LHCN-M2 (cell line): ENCODE measurements at regions not wholly inside any gene's neighbourhood (a gene's known extent, or its start where the extent isn't known, plus 50 kb on each side); places are given as distances from the start of the nearest gene placed in this dataset.
A peak's percentile ranks its signal among the peaks of the same experiment; 100 is the strongest.

ENCODE experiments used
- DNase-seq: peaks from one replicate; pipeline ENCODE4 v3.0.0-alpha.2; 2012; ENCODE audit warnings: low read depth

- DNase-seq, result peak; percentile 54
Measured at GRCh38 chr4:67122029-67122428, 423.3 kb downstream of the CENPC start.

- DNase-seq, result no peak
Measured at GRCh38 chr4:67120369-67120768, 424.9 kb downstream of the CENPC start.

DNA sequence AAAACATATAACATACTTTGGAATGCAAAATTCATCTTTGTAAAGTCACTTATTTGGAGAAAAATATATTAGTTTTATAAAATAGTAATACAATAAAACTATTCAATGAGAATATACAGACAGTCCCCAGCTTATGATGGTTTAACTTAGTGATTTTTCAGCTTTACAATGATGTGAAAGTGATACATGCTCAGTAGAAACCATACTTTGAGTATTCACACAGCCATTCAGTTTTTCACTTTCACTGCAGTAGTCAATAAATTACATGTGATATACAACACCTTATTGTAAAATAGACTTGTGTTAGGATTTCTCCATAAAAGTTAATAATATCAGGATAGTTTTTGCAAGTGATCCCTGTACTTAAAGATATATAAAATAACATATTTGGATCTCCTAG is 436.0 kb downstream of the CENPC start:
- DNase-seq, result no peak

DNA sequence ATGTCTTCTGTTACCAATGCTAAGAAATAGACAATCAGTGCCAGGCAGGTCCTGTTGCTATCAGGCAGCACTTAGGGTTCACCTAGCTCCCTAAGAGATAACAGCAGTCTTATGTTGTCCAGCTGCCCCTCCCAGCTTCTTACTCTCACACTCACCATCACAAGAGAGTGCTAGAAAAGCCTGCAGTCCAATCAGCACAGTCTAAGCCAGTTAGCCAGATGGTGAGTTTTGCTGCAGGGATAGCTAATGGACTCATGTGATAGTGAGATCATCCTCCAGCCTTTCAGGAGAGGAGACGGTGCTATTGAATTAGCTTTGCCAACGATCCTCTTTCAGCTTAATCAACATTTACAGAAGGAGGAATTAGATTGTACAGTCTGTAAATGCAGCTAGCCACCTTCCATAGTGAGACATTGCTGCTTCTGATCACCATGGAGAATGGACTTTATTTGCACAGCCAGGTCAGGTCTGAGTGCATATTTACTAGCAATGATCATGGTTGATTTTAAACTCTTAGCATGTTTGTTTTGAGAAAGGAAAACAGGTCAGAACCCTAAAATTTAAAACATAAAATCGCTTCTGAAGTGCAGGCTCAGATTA is 438.3 kb downstream of the CENPC start:
- no peak for DNase-seq

DNA sequence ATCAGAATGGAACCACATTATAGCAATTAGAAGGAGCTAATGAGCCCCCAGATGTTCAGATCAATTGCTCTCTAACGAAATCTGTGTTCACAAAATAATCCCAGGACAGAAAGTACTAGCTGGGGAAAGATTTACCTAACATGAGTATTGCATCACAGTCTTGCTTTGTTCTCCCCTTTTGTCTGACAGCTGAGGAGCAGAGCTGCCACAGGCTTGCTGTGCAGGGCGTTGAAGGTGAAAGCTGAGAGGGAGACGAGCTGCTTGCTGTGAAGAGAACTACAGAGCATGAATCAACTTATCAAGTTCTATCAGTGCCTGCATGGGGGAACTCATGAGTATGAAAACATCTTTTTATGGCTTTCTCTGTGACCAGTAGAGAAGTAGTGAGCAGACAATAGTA is 441.2 kb downstream of the CENPC start:
- DNase-seq, result peak; percentile 32

- DNase-seq, result peak; percentile 17
Measured at GRCh38 chr4:67103001-67103747, 442.1 kb downstream of the CENPC start.

GRCh38 chr4:67101612-67102011 is 443.7 kb downstream of the CENPC start:
- no peak for DNase-seq

DNA sequence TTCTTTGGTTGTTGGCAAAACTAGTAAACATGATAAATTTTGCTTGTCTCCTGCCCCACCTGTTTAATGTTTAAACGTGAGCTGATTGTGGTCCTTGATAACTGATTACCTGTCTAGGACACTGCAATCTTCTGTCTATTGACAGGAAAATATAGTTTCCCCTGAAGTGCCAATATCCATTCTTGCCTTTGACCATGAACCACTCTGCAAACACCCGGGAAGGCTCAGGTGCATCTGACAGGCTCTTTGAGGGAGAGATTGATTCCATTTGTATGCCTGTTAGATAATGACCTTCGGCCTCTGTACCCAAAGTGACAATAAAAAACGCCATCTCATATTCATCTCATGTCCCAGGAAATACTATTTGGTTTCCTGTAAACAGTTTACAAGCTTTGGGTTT is 453.0 kb downstream of the CENPC start:
- DNase-seq, result no peak

- DNase-seq, result peak; percentile 14
Measured at GRCh38 chr4:67091673-67092072, 453.6 kb downstream of the CENPC start.

- peak; percentile 44 for DNase-seq
Measured at GRCh38 chr4:67087897-67088296, 457.4 kb downstream of the CENPC start.

- no peak for DNase-seq
Measured at GRCh38 chr4:67084783-67085182, 460.5 kb downstream of the CENPC start.

DNA sequence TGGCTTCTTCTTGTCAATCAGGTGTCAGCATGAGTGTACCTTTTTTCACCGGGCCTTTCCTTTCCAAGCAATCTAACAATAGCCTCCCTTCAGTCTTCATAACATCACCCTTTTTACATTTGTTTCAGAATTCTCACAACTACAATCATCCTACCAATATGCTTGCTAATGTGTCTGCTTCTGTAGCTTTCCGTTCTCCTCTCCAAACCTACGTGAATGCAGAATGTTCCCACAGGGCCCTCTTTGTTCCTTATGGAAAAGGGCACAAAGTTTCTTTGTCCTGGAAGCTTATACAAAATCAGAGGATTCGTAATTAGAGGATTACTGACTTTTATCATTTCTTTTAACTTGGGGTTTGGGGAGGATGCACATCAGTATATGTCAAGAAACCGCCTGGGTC is 461.8 kb downstream of the CENPC start:
- no peak for DNase-seq

GRCh38 chr4:67082746-67083145 is 462.6 kb downstream of the CENPC start:
- no peak for DNase-seq

DNA sequence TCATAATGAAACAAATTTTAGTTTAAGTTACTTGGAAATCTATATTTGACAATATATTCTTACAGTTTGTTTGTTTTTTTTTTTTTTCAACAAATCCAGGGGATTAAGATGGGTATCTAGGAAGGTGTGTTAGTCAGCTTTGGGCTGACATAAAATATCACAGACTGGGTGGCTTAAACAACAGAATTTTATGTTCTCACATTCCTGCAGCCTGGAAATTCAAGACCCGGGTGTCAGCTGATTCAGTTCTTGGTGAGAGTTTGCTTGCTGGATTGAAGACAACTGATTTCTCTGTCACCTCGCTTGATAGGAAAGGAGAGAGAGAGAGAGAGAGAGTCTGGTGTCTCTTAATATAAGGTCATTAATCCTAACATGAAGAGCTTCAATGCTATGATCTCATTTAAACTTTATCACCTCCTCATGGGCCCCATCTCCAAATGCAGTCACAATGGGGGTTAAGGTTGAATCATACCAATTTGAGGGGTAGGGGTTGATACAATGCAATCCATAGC is 465.2 kb downstream of the CENPC start:
- DNase-seq, result peak; percentile 10

DNA sequence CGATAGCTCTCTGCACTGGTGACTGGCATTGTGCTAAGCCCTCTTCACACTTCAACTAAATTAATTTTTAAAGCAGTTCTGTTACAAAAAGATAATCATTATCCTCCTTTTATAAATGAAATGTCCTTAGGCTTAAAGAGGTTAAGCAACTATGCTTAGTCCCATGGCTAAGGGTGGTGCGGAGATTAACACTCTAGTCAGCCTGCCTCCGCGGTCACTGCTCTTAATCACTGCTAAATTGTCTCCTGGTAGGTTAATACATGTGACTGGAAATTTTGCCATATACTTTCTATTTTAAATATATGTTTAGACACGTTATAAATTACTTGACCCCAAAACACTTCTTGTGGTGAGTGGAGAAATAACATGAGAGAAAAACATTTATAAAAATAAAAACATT is 473.7 kb downstream of the CENPC start:
- DNase-seq, result no peak

- DNase-seq, result no peak
Measured at GRCh38 chr4:67055319-67055718, 490.0 kb downstream of the CENPC start.

DNA sequence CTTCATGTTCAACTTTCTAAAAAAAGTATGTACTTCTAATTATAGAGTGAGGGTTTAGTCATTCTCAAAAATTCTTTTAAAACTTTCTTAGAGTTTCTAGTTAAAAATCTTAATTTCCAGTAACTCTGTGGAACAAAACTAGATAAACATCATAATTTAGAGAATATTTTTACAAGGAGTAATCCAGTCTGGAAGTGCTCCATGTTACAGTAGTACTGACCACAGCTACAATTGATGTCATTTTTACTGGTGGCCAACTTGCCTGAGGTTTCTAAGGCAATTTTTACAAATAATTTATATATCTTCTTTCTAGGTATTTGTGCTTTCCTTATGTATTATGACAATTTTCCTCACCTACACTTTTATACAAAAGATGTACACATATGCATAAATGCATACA is 490.4 kb downstream of the CENPC start:
- DNase-seq, result peak; percentile 15

- DNase-seq, result no peak
Measured at GRCh38 chr4:67052814-67053675, 492.3 kb downstream of the CENPC start.

DNA sequence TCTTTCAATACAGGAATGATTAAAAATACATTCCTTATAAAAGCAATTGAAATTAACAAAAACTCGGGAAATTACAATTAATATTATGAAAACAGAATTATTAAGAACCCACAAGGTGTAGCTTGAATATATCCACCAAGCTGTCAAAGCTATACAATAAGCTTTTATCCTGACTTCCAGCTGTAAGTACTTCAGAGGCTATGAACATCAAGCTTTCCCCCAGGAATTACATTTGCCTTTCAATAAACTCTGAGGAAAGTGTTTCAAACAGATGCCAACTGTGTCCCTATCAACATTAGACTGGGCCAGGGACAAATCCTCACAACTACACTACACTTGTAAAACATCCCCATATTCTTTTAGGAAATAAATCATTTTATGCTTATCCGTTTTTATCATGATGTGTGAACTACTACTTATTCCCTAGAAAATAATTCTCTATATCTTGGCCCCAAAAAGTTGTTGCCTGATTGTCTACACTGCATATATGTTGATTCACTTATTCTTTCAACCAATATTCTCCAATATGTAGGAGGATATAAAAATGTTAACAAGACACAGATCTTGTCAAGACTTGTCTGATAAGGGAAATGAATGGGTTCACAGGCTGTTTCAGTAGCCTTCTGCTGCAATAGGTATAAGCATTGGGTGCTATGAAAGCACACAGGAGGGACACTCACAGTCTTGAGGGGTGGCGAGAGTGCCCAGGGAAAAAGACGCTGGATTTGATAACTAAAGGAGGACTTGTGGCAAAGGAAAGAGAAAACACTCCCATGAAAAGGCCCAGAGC is 494.1 kb downstream of the CENPC start:
- DNase-seq, result no peak

- DNase-seq, result no peak
Measured at GRCh38 chr4:67049446-67049845, 495.9 kb downstream of the CENPC start.

GRCh38 chr4:67048530-67048929 is 496.8 kb downstream of the CENPC start:
- DNase-seq, result no peak

DNA sequence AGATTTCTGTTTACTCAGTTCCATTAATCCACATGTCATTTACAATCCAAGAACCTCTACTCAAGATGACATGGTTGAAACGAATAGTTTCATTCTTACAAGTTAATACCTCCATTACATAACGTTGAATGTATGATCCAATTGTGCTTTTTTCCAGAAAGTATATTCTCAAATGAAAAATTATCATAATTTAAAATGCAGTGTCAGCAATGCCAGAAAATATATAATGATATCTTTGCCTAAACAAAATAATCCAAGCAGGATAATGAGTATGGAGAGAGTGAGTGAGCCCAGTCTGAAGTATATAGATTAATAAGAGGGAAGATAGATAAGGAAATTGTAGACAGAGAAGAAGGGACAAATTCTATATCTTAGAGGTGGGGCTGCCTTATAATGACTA is 505.0 kb downstream of the CENPC start:
- DNase-seq, result no peak
